ENCODE measurements at regions not wholly inside any gene's neighbourhood (a gene's known extent, or its start where the extent isn't known, plus 50 kb on each side); places are given as distances from the start of the nearest gene placed in this dataset.

DNA sequence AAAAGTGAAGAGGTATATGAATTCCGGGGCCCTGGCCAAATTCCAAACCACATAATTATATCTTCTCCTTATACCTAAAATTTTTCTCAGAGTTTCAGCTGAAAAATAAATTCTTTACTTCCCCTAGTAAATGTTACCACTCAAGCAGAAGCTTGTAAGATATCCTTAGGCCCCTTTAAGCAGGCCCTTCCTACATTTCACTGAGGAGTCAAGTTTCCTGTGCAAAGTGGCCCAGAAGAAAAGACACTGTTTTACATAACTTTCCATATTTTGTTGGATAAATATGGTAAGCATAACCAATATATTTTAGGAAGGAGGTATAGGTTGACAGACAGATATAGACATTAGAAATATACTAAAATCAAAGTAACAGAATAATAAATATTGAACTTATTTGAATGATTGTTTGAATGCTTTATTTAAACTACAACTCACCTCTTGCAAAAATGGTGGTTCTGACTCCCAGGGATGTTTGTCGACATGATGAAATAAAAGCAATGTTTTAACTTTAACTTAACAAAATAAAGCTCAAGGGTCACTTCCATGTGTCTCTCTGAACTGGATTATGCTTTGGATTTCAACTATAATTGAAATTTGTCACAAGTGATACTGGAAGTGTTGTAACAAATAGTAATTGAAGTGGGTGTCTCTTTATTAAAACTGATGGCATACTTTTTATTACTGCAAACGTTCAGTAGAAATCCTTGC lies 141.2 kb downstream of the SPRY2 start:
- Histone ChIP-seq H3K4me3 (replicated peaks in 1 of 2; ENCODE audit: low read depth in 1 of 2, low read length in 2 of 2) (no peak overlapping the region), H3K4me1 (ENCODE audit: control insufficient read depth in 1 of 2, insufficient read depth in 2 of 2, low read length in 2 of 2) (no peaks in the 10 kb centered on the region), H2AFZ (ENCODE audit: low read depth, low read length, poor library complexity, severe bottlenecking) (no peak overlapping the region), H3K9me2 (ENCODE audit: insufficient read depth) (no peaks in the 10 kb centered on the region), H3K79me2 (ENCODE audit: insufficient read depth, low read length) (no peaks in the 10 kb centered on the region), H3K9me3 (ENCODE audit: control insufficient read depth in 1 of 2, insufficient read depth in 1 of 2, low read depth in 1 of 2, low read length in 2 of 2) (no peaks in the 10 kb centered on the region), H3K27me3 (ENCODE audit: insufficient read depth, low read length) (no peaks in the 10 kb centered on the region), H3K36me3 (ENCODE audit: control insufficient read depth in 1 of 2, insufficient read depth in 2 of 2, low read length in 2 of 2) (no peaks in the 10 kb centered on the region), H4K20me1 (ENCODE audit: insufficient read depth) (no peaks in the 10 kb centered on the region), H3K9ac (ENCODE audit: low read length) (no peak overlapping the region), H3K4me2 (ENCODE audit: low read length) (no peak overlapping the region), H3K27ac (ENCODE audit: low read depth, low read length) (no peak overlapping the region)
- TF ChIP-seq YY1 (IDR thresholded peaks at IDR 0.05; ENCODE audit: extremely low read depth, insufficient replicate concordance, low read depth, low read length) (no peak), RAD21 (IDR thresholded peaks at IDR 0.05; ENCODE audit: low read depth) (no peak), EZH2phosphoT487 (IDR thresholded peaks at IDR 0.05; ENCODE audit: borderline replicate concordance) (no peak)
- BruUV-seq (replicated peaks): no TSS peak
- RAD21 ChIA-PET (ENCODE audit: low non-redundant PET in 1 of 2, low total read pairs in 2 of 2, uncharacterized antibody in 2 of 2, unreplicated experiment in 2 of 2): no interaction called here
- ATAC-seq (no peak), DNase-seq (ENCODE audit: low read depth, low spot score) (no peak)
- CTCF ChIA-PET: no interaction called here
- intact Hi-C loops (cut with micrococcal nuclease): no loop called here
- POLR2A ChIA-PET: no interaction called here

- no peak overlapping the region for H2AFZ ChIP-seq (ENCODE audit: low read depth, low read length, poor library complexity, severe bottlenecking)
- no peaks in the 10 kb centered on the region for H3K4me1 ChIP-seq (ENCODE audit: control insufficient read depth in 1 of 2, insufficient read depth in 2 of 2, low read length in 2 of 2)
- ATAC-seq (no peak), DNase-seq (ENCODE audit: low read depth, low spot score) (no peak)
- H3K9ac ChIP-seq (ENCODE audit: low read length): no peak overlapping the region
- ChIA-PET RAD21 (ENCODE audit: low non-redundant PET in 1 of 2, low total read pairs in 2 of 2, uncharacterized antibody in 2 of 2, unreplicated experiment in 2 of 2) (no interaction called here), CTCF (no interaction called here), POLR2A (no interaction called here)
- no peak overlapping the region for H3K27ac ChIP-seq (ENCODE audit: low read depth, low read length)
- no peaks in the 10 kb centered on the region for H3K9me2 ChIP-seq (ENCODE audit: insufficient read depth)
- H3K4me3 ChIP-seq (replicated peaks in 1 of 2; ENCODE audit: low read depth in 1 of 2, low read length in 2 of 2): no peak overlapping the region
- intact Hi-C loops (cut with micrococcal nuclease): no loop called here
- BruUV-seq (replicated peaks): no TSS peak
- no peak overlapping the region for H3K4me2 ChIP-seq (ENCODE audit: low read length)
- H3K9me3 ChIP-seq (ENCODE audit: control insufficient read depth in 1 of 2, insufficient read depth in 1 of 2, low read depth in 1 of 2, low read length in 2 of 2): no peaks in the 10 kb centered on the region
- no peaks in the 10 kb centered on the region for H3K27me3 ChIP-seq (ENCODE audit: insufficient read depth, low read length)
- TF ChIP-seq SP1 (IDR thresholded peaks at IDR 0.05; ENCODE audit: low read depth) (no peak), TCF7L2 (IDR thresholded peaks at IDR 0.05; ENCODE audit: borderline replicate concordance, extremely low read depth, insufficient read depth, insufficient read length) (no peak)
- TF ChIP-seq, protein P1, sequence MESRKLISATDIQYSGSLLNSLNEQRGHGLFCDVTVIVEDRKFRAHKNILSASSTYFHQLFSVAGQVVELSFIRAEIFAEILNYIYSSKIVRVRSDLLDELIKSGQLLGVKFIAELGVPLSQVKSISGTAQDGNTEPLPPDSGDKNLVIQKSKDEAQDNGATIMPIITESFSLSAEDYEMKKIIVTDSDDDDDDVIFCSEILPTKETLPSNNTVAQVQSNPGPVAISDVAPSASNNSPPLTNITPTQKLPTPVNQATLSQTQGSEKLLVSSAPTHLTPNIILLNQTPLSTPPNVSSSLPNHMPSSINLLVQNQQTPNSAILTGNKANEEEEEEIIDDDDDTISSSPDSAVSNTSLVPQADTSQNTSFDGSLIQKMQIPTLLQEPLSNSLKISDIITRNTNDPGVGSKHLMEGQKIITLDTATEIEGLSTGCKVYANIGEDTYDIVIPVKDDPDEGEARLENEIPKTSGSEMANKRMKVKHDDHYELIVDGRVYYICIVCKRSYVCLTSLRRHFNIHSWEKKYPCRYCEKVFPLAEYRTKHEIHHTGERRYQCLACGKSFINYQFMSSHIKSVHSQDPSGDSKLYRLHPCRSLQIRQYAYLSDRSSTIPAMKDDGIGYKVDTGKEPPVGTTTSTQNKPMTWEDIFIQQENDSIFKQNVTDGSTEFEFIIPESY (IDR thresholded peaks at IDR 0.05; ENCODE audit: extremely low read depth, insufficient replicate concordance, low read length): no peak
- H3K79me2 ChIP-seq (ENCODE audit: insufficient read depth, low read length): no peaks in the 10 kb centered on the region
- no peaks in the 10 kb centered on the region for H3K36me3 ChIP-seq (ENCODE audit: control insufficient read depth in 1 of 2, insufficient read depth in 2 of 2, low read length in 2 of 2)
- H4K20me1 ChIP-seq (ENCODE audit: insufficient read depth): no peaks in the 10 kb centered on the region
Observed at GRCh38 chr13:80199067-80199466, 141.9 kb downstream of the SPRY2 start.
